Stimulated activated naive B cell treated with anti-CD40 and anti-IgM and Interleukin-4, amounts not matched to agents 10 μg/mL and 1 μg/mL and 100 μg/mL, for 72 hours (primary cell): ENCODE measurements at regions not wholly inside any gene's neighbourhood (a gene's known extent, or its start where the extent isn't known, plus 50 kb on each side); places are given as distances from the start of the nearest gene placed in this dataset.
"Not testable (repeated sequence)": the region's sequence is repeated elsewhere in the genome, so short reads cannot be mapped to it uniquely, and the experiment has no call there.

ENCODE experiments used
- ATAC-seq, 2 donors: fragments of 150-1000 bp; cut with Tn5 transposase; replicated peaks; 2 replicates each; pipeline ENCODE4 v1.10.0; 2021; ENCODE audit warnings: moderate library complexity in 1 of 2
- DNase-seq: peaks from one replicate; pipeline ENCODE4 v3.0.0; 2021
- H3K27ac Mint-ChIP-seq: one replicate; pipeline ENCODE4 v1.8.0; 2022; ENCODE audit warnings: mild to moderate bottlenecking, mixed read lengths
- H3K27me3 Mint-ChIP-seq, 2 donors: one replicate each; pipeline ENCODE4 v1.8.0; 2022; ENCODE audit warnings: mixed read lengths in 2 of 2
- H3K36me3 Mint-ChIP-seq, 2 donors: one replicate each; pipeline ENCODE4 v1.8.0; 2022; ENCODE audit warnings: mixed read lengths in 2 of 2, mild to moderate bottlenecking in 1 of 2
- H3K4me1 Mint-ChIP-seq, 2 donors: one replicate each; pipeline ENCODE4 v1.8.0; 2022; ENCODE audit warnings: mixed read lengths in 2 of 2, mild to moderate bottlenecking in 1 of 2
- H3K4me3 Mint-ChIP-seq, 2 donors: one replicate each; pipeline ENCODE4 v1.8.0; 2022; ENCODE audit warnings: mild to moderate bottlenecking in 2 of 2, mixed read lengths in 2 of 2, moderate library complexity in 1 of 2
- H3K9me3 Mint-ChIP-seq, 2 donors: one replicate each; pipeline ENCODE4 v1.8.0; 2022; ENCODE audit warnings: mixed read lengths in 2 of 2, mild to moderate bottlenecking in 1 of 2

DNA sequence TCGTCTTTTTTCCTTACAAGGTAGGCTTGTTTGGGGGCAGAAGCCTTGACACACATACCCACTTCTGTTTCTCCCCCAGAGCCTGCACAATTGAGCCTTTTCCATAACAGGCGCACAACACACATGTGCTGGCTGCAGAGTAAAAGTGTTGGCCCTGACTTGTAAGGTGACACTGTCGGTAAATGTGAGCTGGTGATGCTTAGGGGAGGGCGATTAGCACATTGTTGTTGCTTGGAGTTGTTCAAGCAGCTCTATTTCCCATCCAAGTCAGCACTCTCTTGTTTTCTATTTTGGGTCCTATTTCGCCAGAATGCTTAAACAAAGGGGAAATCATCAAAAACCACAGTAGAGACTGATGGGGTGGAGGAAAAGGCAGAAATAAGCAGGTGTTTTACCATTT lies 51.9 kb upstream of the PTPRJ start:
- DNase-seq (no peak), ATAC-seq (peak; percentile 84 to 89)
- no peaks in the 10 kb centered on the region for H3K9me3 Mint-ChIP-seq
- H3K4me1 Mint-ChIP-seq: peaks cover 21 to 51% of the 10 kb centered on the region in 2 donors
- no peaks in the 10 kb centered on the region for H3K27me3 Mint-ChIP-seq
- peak overlapping the region; percentile 62 for H3K27ac Mint-ChIP-seq
- H3K36me3 Mint-ChIP-seq: no peaks in the 10 kb centered on the region
- H3K4me3 Mint-ChIP-seq: peak overlapping the region; percentile 34 to 66

DNA sequence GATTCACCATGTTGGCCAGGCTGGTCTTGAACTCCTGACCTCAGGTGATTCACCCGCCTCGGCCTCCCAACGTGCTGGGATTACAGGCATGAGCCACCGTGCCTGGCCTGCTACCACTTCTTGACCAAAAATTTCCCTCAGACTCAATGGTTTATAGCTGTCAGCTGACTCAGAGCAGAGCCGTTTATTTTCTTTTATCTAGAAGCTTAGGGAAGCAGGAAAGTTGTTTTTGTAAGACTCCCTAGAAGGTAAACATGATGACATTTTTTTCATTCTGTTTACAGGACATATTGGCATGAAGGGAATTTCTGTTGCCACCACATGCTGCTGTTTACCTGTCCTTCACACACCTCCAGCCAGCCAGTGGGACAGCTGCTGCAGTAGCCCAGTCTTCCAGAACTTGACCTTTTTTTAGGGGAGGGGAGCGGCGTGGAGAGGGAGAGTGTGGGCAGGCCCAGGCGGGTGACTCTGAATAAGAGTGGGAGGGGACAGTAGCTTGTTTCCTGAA lies 56.1 kb upstream of the PTPRJ start:
- DNase-seq (no peak), ATAC-seq (no peak)
- Mint-ChIP-seq H3K4me3 (no peak overlapping the region), H3K9me3 (peaks cover 0 to 2% of the 10 kb centered on the region in 2 donors), H3K27ac (peak overlapping the region; percentile 65), H3K4me1 (peaks cover 46 to 89% of the 10 kb centered on the region in 2 donors), H3K36me3 (peaks cover 0 to 2% of the 10 kb centered on the region in 2 donors), H3K27me3 (no peaks in the 10 kb centered on the region)

DNA sequence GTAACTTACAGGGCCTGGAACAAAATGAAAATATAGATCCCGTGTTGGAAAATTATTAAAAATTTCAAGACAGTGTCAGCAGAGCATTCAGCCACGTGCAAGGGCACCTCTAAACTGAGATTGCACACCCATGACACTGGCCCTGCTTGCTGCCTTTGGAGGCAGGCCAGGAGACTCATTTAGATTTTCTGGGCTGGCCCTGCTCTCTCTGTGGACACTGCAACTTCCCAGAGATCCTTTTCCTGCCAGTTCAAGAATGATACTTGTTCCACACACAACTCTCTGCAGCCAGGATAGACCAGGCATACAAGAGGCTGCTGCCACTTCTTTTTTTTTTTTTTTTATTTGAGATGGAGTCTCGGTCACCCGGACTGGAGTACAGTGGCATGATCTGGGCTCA lies 56.7 kb upstream of the PTPRJ start:
- H3K27me3 Mint-ChIP-seq: no peaks in the 10 kb centered on the region
- H3K27ac Mint-ChIP-seq: peak overlapping the region; percentile 42
- DNase-seq (no peak), ATAC-seq (no peak)
- peaks cover 48 to 89% of the 10 kb centered on the region in 2 donors for H3K4me1 Mint-ChIP-seq
- peaks cover 0 to 2% of the 10 kb centered on the region in 2 donors for H3K9me3 Mint-ChIP-seq
- no peak overlapping the region for H3K4me3 Mint-ChIP-seq
- H3K36me3 Mint-ChIP-seq: peaks cover 0 to 2% of the 10 kb centered on the region in 2 donors

DNA sequence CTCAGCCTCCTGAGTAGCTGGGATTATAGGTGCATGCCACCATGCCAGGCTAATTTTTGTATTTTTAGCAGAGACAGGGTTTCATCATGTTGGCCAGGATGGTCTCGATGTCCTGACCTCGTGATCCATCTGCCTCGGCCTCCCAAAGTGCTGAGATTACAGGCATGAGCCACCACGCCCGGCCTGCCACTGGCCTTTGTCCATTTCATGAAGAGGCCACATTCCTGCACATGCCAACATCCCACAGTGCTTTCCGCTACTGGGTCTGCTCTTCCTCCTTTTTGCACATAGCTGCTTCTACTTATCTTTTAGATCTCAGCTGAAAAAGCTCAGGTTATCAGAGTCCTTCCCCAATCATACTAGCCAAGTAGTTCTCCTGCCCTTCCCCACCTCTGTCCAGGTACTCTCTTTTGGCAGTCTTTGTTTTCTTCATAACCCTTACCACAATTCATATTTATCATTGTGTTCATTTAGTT lies 59.2 kb upstream of the PTPRJ start:
- not testable (repeated sequence) for H3K36me3 Mint-ChIP-seq, ATAC-seq, H3K27me3 Mint-ChIP-seq, H3K9me3 Mint-ChIP-seq, DNase-seq
- peak overlapping the region; percentile 18 to 57 for H3K4me3 Mint-ChIP-seq
- H3K4me1 Mint-ChIP-seq: peaks cover 49 to 92% of the 10 kb centered on the region in 2 donors
- H3K27ac Mint-ChIP-seq: peak overlapping the region; percentile 43

DNA sequence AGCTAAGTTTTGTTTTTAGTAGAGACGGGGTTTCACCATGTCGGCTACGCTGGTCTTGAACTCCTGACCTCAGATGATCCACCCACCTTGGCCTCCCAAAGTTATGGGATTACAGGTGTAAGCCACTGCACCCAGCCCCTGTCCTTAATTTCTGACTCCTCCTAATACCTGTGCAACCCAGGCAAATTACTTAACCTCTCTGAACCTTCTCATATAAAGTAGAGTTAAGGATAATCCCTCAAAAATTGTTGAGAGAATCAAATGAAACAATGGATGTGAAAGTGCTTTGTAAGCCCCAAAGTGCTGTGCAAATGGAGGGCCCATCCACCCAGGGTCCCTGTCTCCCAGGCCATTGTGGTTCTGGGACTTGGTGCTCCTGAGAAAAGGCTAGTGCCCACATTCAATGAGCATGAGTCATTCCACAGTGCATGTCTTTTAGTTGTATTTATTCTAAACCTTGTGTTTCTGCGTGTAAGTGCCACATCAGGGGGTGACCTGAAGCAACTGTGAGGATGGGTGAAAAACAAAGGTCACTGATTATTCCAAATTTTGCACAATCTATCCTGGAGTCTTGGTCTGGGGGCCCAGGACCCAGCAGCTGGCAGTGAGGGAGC lies 61.4 kb upstream of the PTPRJ start:
- peaks cover 0 to 2% of the 10 kb centered on the region in 2 donors for H3K9me3 Mint-ChIP-seq
- DNase-seq: no peak
- peak overlapping the region; percentile 84 for H3K27ac Mint-ChIP-seq
- H3K4me1 Mint-ChIP-seq: peaks cover 53 to 92% of the 10 kb centered on the region in 2 donors
- peaks cover 0 to 2% of the 10 kb centered on the region in 2 donors for H3K36me3 Mint-ChIP-seq
- peak overlapping the region in 1 of 2 donors; percentile 15 for H3K4me3 Mint-ChIP-seq
- no peaks in the 10 kb centered on the region for H3K27me3 Mint-ChIP-seq
- no peak for ATAC-seq

DNA sequence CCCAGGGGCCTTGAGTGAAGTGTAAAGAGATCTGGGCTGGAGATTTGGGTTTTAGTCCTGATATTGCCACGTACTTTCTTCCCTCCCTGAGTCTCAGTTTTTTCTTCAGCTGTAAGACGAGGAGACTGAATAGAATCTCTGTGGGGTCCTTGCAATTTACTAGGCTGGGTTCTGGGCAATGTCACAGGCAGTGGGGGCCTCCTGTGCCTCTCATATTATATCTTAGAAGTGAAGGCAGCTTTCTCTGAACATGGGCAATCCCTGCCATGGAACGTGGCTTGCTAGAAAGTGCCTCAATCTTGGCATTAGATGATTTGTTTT lies 62.0 kb upstream of the PTPRJ start:
- H3K4me3 Mint-ChIP-seq: peak overlapping the region in 1 of 2 donors; percentile 52
- peak overlapping the region; percentile 84 for H3K27ac Mint-ChIP-seq
- no peak for DNase-seq
- peak in 1 of 2 donors; percentile 4 for ATAC-seq
- peaks cover 0 to 2% of the 10 kb centered on the region in 2 donors for H3K36me3 Mint-ChIP-seq
- H3K27me3 Mint-ChIP-seq: no peaks in the 10 kb centered on the region
- peaks cover 0 to 2% of the 10 kb centered on the region in 2 donors for H3K9me3 Mint-ChIP-seq
- H3K4me1 Mint-ChIP-seq: peaks cover 56 to 92% of the 10 kb centered on the region in 2 donors

DNA sequence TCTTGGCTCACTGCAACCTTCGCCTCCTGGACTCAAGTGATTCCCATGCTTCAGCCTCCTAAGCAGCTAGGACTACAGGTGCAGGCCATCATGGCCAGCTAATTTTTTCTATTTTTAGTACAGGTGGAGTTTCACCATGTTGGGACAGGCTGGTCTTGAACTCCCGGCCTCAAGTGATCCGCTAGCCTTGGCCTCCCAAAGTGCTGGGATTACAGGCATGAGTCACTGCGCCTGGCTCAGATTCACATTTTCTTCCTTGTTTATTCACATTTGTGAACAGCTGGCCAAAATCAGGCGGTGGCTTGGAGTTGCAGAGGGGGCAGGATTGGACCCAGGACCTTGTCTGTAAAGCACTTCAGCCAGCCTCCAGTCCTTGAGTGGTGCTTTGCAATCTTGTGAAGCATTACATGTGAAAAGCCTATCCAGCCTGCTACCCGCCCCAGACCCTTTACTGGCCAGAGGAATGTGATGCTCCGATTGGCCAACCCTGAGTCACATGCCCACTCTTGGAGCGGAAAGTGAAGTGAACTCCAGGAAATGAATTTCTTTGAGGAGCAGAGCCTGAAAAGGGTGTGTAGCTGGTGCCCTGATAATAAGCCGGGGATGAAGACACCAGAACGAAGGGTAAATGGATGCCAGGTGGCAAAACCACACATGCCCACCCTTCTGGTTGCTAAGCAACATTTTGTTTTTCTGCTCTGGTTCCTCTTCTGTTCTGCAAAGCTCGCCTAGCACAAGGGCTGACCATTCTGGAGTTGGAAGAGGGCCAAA lies 62.6 kb upstream of the PTPRJ start:
- ATAC-seq: peak; percentile 55 to 64
- Mint-ChIP-seq H3K27ac (peak overlapping the region; percentile 84), H3K4me3 (peak overlapping the region in 1 of 2 donors; percentile 52)

DNA sequence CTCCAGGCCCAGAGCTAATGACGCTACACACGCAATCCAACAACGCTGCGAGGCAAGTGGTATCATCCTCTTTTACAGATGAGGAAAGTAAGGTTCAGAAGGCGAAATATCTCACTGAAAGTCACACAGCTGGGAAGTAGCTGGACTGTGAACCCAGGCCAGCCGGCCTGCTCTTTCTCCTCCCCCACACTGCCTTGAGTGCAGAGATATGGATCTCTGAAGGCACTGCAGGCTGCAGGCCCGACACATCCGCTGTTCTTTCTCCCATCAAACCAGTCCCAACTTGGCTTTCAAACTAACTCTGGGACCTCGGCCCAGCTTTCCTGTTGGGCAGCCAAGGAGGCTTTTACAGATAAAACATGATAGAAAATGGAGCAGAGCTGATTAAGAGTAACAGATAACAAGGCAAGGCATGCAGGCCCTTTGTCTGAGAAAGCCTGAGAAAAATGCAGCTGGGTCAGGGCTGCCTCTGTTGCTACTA lies 64.0 kb upstream of the PTPRJ start:
- no peaks in the 10 kb centered on the region for H3K27me3 Mint-ChIP-seq
- H3K4me3 Mint-ChIP-seq: no peak overlapping the region
- peak overlapping the region; percentile 61 for H3K27ac Mint-ChIP-seq
- DNase-seq (no peak), ATAC-seq (no peak)
- peaks cover 0 to 2% of the 10 kb centered on the region in 2 donors for H3K9me3 Mint-ChIP-seq
- H3K36me3 Mint-ChIP-seq: peaks cover 0 to 2% of the 10 kb centered on the region in 2 donors
- H3K4me1 Mint-ChIP-seq: peaks cover 52 to 84% of the 10 kb centered on the region in 2 donors

More for the DNA sequence above, 62.6 kb upstream of the PTPRJ start:
- Mint-ChIP-seq H3K36me3 (peaks cover 0 to 2% of the 10 kb centered on the region in 2 donors), H3K27me3 (no peaks in the 10 kb centered on the region), H3K4me1 (peaks cover 55 to 87% of the 10 kb centered on the region in 2 donors), H3K9me3 (peaks cover 0 to 2% of the 10 kb centered on the region in 2 donors)
- peak; percentile 35 for DNase-seq

DNA sequence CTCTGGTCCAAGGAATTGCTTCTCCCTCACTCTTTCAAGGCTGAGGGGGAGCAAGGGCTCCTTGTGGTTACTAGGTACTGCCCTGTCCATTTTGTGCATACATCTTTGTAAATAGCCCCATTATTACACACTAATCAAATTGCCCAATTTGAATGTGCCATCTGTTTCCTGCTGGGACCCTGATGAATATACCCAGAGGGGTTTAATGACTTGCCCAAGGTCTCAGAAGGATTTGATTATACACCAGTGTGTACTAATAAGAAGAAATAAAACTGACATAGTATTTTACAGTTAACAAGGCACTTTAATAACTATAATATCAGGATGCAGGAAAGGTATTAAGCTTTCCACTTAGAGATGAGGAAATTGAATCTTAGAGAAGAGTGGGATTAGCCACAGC lies 64.6 kb upstream of the PTPRJ start:
- no peak overlapping the region for H3K27ac Mint-ChIP-seq
- H3K27me3 Mint-ChIP-seq: no peaks in the 10 kb centered on the region
- no peak for ATAC-seq
- no peak overlapping the region for H3K4me3 Mint-ChIP-seq
- no peaks in the 10 kb centered on the region for H3K36me3 Mint-ChIP-seq
- DNase-seq: no peak
- no peaks in the 10 kb centered on the region for H3K9me3 Mint-ChIP-seq
- peaks cover 49 to 80% of the 10 kb centered on the region in 2 donors for H3K4me1 Mint-ChIP-seq

DNA sequence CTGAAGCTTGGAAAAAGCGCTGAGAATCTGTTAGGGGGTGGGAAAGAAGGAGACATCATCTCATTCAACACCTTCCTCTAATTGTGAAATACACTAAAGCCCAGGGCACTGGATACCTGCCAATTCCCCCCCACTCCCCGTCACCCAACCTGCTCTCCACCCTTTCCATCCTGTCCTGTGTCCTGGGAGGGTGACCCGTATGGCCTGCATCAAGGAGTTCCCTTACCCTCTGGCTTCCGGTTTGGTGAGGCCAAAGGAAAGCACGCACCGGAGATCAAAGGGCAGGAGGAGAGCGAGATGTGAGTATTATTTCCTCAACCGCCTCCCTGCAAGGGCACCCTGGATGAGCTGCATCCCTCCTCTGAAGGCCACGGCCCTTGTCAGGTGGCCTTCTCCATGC lies 65.0 kb upstream of the PTPRJ start:
- no peaks in the 10 kb centered on the region for H3K27me3 Mint-ChIP-seq
- ATAC-seq (no peak), DNase-seq (no peak)
- no peak overlapping the region for H3K27ac Mint-ChIP-seq
- no peak overlapping the region for H3K4me3 Mint-ChIP-seq
- no peaks in the 10 kb centered on the region for H3K9me3 Mint-ChIP-seq
- no peaks in the 10 kb centered on the region for H3K36me3 Mint-ChIP-seq
- peaks cover 47 to 76% of the 10 kb centered on the region in 2 donors for H3K4me1 Mint-ChIP-seq

DNA sequence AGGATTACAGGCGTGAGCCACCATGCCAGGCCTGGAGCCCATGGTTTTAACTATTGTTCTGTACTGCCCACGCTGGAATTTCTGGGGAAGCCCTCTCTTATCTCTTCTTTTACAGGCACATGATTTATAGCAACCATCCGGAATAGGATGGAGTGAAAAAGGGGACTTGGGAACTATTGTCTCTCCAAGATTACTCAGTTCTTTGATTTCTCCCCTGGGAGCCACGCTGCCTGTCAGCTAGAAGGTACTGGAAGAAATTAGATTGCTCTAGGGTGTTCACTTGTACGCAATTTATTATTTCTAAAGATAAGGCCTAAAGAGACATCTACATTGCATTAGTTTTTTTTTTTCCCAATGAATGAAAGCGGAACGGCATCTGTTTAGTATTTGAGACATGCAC lies 65.6 kb upstream of the PTPRJ start:
- Mint-ChIP-seq H3K36me3 (no peaks in the 10 kb centered on the region), H3K4me3 (no peak overlapping the region), H3K9me3 (no peaks in the 10 kb centered on the region), H3K27me3 (no peaks in the 10 kb centered on the region), H3K27ac (no peak overlapping the region), H3K4me1 (peaks cover 43 to 70% of the 10 kb centered on the region in 2 donors)
- DNase-seq: no peak
- no peak for ATAC-seq

DNA sequence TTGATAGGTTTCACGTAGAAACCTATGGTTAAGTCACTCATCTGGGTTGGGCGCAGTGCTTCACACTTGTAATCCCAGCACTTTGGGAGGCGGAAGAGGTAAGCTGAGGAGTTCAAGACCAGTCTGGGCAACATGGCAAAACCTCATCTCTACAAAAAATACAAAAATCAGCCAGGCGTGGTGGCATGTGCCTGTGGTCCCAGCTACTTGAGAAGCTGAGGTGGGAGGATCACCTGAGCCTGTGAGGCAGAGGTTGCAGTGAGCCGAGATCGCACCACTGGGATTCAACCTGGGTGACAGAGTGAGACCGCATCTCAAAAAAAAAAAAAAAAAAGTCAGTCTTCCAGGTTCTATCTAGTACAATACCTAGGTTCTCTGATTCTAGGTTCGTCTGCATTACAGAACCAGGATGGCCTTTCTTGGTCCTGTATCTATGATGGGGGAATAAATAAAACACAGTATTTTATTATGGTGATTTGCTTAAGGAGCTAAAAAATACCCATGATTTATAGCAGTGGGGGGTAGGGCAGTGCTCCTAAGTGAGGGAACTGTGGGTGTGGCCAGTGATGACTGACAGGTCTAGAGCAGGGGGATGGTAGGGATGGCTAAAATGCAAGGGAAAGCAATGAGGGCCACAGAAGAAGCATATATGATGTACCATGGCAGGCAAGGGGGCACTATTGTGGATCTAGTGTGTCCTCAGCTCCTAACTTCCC lies 65.5 kb upstream of the NUP160 start:
- H3K36me3 Mint-ChIP-seq: no peaks in the 10 kb centered on the region
- no peak overlapping the region for H3K4me3 Mint-ChIP-seq
- H3K4me1 Mint-ChIP-seq: peaks cover 33 to 60% of the 10 kb centered on the region in 2 donors
- H3K27ac Mint-ChIP-seq: no peak overlapping the region
- H3K27me3 Mint-ChIP-seq: no peaks in the 10 kb centered on the region
- ATAC-seq (no peak), DNase-seq (no peak)
- no peaks in the 10 kb centered on the region for H3K9me3 Mint-ChIP-seq

DNA sequence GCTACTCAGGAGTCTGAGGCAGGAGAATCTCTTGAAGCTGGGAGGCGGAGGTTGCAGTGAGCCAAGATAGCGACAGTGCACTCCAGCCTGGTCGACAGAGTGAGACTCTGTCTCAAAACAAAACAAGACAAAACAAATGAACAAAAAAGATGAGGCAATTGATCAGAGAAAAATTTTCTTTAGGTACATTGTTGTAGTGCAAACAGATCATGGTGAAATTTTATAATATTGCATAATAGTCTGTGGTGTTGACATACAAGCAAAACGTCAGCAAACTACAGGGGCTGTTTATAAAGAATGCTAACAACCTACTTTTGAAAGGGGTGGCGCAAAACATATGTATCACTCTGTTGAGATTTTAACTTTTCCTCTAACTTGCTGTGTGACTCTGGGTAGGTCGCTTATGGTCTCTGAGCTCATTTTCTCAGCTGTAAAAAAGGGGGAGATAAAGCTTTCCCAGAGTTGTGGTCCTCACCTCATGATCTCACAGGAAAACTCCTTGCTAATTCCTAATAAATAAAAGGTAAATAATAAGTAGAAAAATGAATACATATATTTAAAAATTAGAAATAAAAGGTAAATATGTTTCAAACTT lies 64.8 kb upstream of the NUP160 start:
- no peak for DNase-seq
- H3K36me3 Mint-ChIP-seq: no peaks in the 10 kb centered on the region
- no peak for ATAC-seq
- peaks cover 29 to 58% of the 10 kb centered on the region in 2 donors for H3K4me1 Mint-ChIP-seq
- no peak overlapping the region for H3K4me3 Mint-ChIP-seq
- H3K27me3 Mint-ChIP-seq: no peaks in the 10 kb centered on the region
- no peak overlapping the region for H3K27ac Mint-ChIP-seq
- H3K9me3 Mint-ChIP-seq: no peaks in the 10 kb centered on the region

DNA sequence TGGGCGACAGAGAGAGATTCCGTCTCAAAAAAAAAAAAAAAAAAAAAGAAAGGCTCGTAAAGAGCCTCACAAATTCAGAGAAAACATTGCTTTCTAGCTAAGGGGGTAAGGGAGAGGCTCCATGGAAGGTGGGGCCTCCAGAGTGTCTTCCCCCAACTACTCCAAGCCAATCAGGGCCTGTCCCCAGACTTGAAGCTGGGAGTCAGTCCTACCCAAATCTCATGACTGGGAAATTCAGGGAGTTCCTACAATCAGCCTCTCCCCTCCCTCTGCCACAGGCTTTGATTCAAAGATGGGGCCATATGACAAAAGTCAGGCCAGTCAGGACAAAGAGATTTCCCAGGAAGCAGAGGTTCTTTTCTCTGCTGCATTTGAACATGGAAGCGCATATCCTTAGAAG lies 63.0 kb upstream of the NUP160 start:
- Mint-ChIP-seq H3K36me3 (no peaks in the 10 kb centered on the region), H3K4me3 (no peak overlapping the region), H3K4me1 (peaks cover 20 to 53% of the 10 kb centered on the region in 2 donors), H3K27ac (no peak overlapping the region), H3K9me3 (no peaks in the 10 kb centered on the region), H3K27me3 (no peaks in the 10 kb centered on the region)
- DNase-seq: no peak
- ATAC-seq: no peak
